Renal cortex interstitium (tissue), 11 donors: ENCODE measurements at regions not wholly inside any gene's neighbourhood (a gene's known extent, or its start where the extent isn't known, plus 50 kb on each side); places are given as distances from the start of the nearest gene placed in this dataset.
"Not testable (repeated sequence)": the region's sequence is repeated elsewhere in the genome, so short reads cannot be mapped to it uniquely, and the experiment has no call there.

Experiments used
- DNase-seq, 11 donors: peaks; one replicate each; pipeline ENCODE4 v3.0.0-alpha.2; 2013; ENCODE audit warnings: low read depth in 9 of 11, low spot score in 4 of 11; ENCODE audit errors: extremely low read depth in 1 of 11

DNA sequence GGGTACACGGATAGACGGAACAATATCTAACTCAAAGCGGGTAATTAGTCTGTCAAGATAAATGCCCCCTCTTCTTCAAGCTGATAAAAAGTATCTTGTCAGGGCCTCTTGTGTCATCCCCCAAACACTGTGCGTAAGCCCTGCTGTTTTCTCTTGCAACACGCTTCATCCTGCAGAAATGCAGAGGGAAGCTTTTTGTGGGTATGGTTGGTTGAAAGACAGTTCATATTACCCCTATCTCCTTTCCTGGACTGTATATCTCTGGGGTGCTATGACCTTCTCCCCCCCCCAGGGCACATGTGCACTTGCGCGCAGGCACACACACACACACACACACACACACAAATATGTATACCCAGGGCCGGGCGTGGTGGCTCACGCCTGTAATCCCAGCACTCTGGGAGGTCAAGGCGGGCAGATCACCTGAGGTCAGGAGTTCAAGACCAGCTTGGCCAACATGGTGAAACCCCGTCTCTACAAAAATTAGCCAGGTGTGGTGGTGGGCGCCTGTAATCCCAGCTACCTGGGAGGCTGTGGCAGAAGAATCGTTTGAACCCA, 143.6 kb upstream of the CITED2 start:
- DNase-seq, result not testable (repeated sequence)

DNA sequence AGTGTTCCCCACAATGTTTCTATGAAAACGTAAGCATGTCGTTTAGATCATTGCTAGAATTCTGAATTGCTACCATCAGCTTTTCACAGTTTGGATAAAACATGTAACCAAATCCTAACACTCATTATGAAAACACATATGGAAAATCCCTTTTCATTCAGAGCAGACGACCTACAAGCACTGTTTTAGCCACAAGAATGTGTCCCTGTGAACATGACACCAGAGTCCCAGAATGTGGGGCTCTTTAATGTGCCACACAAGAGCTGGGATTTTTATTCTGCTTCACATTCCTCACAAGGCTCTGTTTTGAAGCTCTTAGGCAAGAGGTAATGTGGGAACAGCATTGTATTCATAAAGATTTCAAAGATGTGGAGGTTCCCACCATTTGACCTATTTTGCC, 141.1 kb upstream of the CITED2 start:
- DNase-seq, result no peak

DNA sequence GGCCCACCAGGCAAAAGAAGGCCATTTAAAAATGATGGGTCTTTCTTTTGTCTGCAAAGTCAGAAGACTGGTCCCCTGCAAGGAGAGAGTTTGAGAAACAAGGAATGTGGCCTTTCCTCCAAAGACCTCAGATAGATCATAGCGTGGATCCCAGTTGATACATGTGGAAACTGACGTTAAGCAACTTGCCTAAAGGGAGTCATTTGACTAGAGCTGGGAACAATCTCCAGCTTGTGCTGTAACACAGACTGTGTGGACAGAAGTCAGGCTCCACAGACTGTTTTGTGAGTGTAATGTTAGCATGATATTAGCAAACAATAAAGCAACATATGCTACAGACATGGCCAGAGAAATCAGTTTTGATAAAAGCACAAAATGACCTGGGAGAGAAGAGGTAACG, 140.4 kb upstream of the CITED2 start:
- DNase-seq, result no peak

DNA sequence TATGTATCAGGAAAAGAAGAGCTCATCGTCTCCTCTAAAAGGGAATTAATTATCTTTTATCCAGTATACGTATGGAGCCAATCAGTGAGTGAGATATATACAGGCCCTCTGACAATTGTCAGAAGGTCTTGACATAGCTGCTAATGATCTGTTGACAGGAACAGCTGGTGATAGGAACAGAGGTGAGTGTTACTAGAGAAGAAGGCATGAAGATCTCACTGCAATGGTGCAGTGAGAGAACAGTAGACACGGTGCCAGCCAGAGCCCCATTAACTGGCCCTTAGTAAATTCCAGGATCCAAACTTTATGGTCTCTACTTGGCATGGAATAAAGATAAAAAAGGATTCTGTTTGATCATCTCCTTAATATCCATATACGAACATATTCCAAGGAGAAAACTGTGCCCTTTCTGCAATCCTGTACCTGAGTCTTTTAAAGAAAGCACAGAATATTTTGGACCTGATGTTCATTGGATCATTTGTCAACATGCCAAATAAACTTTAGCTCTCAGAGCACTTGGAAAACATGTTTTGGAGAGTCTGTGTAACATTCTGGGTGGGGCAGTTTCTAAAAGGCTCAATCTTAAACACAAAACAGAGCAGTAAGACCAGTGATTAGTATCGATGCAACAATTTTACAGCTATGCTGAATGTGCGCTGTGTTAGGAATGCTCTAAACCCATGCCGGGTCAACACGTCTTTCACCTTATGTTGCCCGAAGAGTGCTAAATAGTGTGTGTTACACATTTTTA, 135.8 kb upstream of the CITED2 start:
- no peak for DNase-seq

DNA sequence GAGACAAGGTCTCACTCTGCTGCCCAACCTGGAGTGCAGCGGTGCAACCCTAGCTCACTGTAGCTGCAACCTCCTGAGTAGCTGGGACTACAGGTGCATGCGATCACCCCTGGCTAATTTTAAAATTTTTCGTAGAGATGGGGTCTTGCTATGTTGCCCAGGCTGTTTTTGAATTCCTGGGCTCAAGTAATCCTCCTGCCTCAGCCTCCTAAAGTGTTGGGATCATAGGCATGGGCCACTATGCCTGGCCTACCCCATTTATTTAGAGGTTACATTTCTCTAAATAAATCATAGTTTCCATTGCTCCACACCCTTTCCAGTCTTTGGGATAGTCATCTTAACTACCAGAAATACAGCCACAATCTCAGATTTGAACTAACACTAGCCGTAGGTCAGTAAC, 134.7 kb upstream of the CITED2 start:
- DNase-seq, result no peak

DNA sequence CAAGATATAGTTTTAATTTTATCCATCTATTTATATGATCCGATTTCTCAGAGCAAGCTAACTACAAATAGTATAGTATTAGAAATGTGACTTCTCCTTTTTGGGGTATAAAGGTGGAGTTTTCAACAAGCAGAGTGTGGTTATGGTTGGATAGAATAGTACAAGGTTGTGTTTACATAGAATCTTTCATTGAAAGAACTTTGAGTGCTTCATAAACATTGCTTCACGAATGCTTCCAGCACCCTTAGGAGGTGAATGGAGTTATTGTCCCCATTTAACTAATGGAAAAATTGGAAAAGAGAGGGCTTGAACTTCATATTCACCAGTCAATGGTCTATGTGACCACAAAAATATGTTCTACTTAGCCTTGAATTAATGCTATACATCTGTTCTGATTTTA, 134.1 kb upstream of the CITED2 start:
- no peak for DNase-seq

DNA sequence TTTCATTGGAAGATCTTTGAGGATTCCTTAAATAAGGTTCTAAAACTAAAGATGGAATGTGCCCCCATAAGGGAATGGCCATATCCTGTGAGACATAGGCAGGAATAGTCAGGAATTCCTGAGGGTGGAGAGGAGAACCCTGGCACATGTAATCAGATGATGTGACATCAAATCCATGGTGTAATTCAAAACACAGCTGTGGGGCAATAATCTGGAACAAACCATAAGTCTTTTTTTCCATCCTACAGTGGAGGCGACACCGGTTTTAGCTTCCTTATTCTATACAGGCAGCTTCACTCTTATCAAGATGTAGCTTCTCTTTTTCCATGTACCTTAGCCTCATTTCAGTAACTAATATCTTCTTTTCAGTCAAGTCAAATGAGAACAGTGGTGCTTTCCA, 133.6 kb upstream of the CITED2 start:
- no peak for DNase-seq

DNA sequence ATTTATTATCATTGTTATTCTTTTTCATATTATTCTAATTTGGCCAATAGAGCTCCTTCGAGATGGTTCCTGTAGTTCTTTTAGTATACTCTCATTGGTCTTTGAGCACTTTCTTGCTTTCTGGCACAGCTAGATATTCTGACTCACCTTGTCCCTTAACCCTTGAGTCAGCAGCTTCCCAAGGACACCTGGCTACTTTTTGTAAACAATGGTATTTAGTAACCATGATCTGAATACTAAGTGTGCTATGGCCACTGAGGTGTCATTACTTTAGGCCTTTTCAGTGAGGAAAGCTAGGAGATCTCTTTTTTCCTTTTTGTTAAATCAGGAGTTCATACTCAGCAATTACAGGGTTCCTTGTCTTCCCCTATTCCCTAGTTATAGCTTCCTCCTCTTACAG, 126.5 kb upstream of the CITED2 start:
- DNase-seq, result no peak

DNA sequence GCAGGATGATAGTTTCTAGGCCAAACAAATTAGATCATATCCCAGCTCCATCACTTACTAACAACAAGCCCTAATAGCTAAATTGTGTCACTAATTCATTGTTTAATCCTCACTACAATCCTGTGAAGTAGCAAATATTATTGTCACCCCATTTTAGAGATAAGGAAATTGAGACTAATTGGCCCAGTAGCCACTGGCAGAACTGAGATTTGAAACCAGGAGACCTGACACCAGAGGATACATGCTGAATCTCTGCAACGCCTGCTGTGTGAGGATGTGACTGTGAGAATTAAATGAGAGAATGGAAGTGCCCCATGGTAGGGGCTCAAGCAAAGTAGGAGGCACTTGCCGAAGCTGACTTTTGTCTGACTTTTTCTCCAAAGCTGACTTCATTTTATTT, 124.3 kb upstream of the CITED2 start:
- DNase-seq, result no peak

DNA sequence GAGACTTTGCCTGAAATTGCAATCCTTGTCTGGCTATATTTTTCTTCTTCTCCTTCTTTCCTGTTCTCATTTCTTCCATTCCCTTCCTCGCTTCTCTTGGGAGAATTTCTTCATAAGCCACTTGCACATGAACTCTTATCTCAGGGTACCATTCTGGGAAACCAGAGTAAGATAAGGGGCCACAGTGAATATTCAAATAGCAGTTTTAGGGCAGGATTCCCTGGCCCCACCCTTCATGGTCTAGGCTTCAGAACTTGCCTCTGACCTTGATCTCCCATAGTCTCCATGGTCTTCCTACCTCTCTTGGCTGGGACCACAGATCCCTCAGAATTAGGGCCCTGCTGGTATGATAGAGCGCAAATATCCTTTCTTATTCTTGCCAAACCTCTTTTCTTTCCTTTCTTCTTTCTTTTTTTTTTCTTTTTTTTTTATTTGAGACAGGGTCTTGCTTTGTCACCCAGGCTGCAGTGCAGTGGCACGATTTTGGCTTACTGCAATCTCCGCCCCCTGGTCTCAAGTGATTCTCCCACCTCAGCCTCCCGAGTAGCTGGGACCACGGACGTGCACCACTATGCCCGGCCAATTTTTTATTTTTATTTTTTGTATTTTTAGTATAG, 123.0 kb upstream of the CITED2 start:
- no peak for DNase-seq

DNA sequence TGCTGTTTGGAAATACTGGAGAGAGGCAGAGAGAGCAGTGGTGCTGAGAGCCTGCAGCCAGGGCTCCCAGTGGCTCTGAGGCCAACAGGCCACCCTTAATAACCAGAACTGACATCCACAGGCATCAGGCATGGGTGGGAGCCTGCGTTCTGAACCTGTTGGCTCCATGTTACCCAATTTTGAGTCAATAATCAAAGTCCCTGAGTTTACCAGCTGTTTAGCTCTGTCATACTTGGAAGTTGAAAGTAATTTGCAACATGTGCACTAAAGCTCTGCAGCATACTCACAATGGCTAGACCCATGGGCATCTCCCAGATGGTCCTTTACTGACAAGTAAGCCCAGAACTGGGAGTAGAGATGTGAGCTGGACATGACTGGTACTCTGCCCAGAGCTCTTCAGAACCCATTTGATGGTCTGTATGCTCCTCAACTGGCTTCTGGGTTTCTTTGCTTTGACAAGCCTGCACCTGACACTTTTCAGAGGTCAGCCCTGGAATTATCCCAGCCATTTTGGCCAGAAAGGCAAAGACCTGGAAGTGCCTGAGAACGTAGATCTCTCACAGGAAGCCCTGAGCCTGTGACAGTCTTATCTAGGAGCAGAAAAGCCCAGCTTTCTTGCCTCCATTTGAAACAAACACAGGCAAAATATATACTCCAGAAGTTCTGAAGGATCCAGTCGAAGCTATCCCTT, 122.4 kb upstream of the CITED2 start:
- no peak for DNase-seq

DNA sequence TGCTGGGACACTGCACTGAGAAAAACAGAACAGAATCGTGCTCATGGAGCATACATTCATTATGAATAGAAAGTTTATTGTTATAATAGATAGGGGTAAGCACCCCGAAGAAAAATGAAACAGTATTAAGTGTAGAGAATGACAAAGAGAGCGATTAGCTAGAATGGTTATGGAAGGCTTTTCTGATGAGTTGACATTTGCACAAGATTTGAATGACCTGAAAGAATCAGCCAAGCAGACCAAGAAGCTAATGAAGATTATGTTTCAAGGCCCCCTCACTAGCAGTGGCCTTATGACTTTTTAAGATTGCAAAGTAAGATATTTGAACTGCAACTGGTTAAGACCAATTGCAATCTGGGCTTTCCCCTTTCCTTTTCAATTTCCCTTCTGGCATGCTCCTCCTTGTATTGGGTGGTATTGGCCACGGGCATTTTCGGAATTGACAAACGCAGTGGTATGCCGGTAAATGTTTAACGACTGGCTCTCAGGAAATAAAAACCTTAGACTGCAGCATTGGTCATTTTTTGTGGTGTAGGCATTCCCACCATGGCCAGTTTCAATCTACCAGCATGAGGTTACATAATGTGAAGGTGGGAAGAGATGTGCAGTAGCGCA, 120.0 kb upstream of the CITED2 start:
- DNase-seq, result no peak

DNA sequence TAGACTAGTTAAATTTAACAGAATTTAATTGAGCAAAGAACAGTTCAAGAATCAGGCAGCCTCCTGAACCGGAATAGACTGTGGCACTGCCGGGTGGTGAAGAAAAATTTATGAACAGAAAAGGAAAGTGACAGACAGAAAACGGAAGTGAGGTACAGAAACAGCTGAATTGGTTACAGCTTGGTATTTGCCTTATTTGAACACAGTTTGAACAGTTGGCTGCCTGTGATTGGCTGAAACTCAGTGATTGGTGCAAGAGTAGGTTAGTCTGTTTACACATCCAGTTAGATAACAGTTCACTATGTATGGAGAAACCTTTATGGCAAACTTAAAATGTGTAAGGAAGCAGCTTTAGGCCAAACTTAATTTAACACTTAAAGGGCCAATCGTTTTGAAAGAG, 116.0 kb upstream of the CITED2 start:
- DNase-seq, result no peak

DNA sequence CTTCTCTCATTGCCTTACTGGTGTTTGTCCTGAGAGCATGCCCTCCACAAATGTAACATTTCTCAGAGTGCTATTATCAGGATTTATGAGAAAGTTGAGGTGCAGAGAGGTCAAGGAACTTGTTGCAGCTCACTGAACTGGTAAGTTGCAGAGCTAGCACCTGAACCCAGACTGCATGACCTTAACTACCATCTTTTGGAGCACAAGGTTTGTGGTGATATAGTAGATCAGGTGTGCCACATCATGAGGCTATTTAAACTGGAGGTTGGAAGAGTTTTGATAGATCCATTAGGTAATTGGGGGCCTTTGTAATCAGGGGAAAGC, 112.0 kb upstream of the CITED2 start:
- peak in 1 of 11 donors; percentile 33 for DNase-seq

DNA sequence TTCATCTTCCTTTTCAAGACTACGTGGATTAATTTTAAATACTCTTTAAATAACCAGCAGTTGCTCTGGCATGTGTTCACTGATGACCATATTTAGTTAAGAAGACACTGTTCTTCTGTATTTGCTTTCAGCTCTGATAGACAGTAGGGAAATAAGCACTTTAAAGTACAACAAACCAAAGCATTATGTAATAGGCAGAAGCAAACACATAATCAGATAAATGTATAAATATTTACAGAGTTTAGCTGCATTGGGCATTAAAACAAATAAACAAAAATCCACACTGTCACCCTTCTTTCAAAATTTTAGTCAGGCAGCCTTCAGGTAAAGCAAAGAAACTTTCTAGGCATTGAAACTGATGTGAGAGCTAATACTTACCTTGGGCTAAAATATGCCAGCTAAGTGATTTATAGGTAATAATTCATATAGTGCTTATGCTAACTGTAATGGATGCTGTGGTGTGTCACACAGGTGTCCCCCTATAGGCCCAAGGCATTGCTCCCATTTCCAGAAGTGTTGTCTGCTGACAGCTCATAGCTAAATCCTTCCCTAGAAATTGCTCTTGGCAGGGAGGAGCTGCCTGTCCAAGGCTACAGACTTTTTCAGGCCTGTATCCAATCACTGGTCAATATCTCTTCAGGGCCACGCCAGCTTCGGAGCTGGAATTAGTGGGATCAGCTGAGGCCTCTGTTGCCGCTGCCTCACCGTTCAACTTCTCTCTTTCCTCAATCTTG, 111.5 kb upstream of the CITED2 start:
- no peak for DNase-seq

DNA sequence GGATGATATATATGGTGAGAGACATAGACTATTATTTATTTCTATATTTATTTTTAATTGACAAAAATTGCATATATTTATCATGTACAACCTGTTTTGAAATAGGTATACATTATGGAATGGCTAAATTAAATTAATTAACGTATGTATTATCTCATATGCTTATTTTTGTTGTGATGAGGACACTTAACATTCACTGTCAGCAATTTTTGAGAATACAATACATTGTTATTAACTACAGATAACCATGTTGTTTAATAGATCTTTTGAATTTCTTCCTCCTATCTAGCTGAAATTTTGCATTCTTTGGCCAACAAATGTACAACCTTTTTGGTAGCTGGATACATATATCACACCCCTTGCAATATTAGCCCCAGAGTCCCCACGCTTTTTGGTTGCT, 110.7 kb upstream of the CITED2 start:
- no peak for DNase-seq

DNA sequence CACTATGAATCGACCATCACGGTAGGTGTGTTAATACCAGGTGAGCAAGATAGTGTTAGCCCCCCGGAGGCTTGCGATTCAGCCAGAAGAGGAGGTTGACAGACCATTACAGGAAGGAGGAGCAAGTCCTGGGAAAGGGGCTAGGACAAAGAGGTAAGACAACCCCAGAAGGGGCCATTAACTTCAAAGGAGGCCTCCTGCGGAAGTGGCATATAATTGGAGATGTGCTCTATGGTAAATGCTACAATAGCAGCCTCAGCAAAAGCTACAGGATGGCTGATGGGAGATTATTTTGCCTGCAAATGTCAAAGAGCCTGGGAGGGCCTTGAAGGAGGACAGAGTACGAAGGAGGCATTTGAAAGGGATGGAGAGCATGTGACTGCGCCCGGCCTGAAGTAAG, 108.6 kb upstream of the CITED2 start:
- DNase-seq, result no peak

DNA sequence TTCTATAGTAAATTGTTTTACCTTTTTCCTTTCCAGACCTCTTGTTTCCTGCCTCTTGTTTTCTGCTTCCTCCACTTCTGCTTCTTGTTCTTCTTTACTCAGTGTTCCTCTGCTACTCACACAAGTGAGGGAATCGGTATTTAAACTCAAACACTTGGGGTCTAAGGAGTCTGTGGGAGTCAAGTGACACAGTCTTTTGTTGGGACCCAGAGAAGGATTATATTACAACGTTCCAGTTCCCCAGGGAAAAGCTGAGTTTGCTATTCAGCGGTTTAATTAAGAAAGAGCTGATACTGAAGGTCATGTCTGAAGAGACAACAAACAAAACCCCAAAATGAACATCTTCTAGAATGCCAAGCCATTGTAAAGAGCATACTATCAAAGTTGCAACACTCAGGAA, 107.8 kb upstream of the CITED2 start:
- DNase-seq, result peak in 1 of 11 donors; percentile 32
